NCI-H146 treated with DMSO at 0.1 percent for 48 hours (cell line): ENCODE measurements at regions not wholly inside any gene's neighbourhood (a gene's known extent, or its start where the extent isn't known, plus 50 kb on each side); places are given as distances from the start of the nearest gene placed in this dataset.
A peak's percentile ranks its signal among the peaks of the same experiment; 100 is the strongest.
"Not testable (repeated sequence)": the region's sequence is repeated elsewhere in the genome, so short reads cannot be mapped to it uniquely, and the experiment has no call there.

Experiments used
- DNase-seq: peaks from one replicate; lab custom pipeline; 2025; ENCODE audit not compliant: unreplicated experiment; lab: John Stamatoyannopoulos, UW

DNA sequence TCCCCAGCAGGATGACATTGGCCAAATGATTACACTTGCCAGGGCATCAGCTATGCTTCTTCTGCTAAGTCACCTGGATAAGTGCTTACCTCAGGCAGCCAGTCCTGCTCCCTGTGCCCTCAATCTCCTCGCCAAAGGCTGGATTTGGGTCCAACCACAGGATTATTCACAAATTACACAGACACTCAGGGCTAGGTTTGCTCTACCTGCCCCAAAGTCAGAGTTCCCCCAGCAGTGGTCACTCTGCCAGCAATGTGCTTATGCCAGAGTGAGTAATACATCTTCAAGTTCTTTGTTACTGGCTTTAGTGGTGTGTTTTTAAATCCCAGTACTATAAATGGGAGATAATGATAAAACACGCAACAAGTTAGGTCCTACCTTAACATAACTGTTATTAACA, 189.7 kb upstream of the SEMA3D start:
- no peak for DNase-seq

DNA sequence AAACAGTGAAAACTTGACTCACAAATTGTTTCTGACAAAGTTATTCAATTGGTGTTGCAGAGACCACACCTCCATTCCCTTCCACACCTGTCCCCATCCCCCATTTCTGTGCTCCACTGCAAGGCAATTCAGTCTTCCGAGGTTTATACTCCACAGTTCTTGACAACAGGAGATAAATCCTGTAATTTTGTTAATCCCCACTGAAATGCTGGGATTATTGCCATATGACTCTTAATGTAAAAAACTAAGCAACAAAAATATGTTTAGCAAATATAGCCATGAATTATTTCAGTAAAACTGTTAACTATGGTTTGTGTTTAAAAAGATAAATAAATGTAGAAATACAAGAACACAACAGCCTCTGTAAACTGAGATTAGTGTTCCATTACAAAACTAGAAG, 170.1 kb upstream of the SEMA3D start:
- no peak for DNase-seq

DNA sequence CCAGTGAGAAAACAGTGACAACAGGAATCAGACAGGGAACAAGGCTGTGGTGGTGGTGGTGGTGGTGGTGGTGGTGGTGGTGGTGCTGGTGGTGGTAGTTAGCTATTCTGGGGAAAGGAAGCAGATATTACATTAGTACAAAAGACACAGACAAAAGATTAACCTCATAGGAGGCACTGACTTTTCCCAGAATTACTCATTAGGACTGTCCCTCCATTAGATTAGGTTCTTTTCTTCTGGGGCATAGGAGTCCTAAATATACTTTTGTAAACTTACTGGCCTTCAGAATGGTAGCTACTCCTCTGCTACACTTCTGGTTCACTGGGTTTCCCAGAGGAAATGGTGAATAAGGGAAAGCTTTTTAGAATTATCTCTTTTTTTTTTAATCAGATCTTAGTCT, 156.6 kb upstream of the SEMA3D start:
- DNase-seq, result no peak

DNA sequence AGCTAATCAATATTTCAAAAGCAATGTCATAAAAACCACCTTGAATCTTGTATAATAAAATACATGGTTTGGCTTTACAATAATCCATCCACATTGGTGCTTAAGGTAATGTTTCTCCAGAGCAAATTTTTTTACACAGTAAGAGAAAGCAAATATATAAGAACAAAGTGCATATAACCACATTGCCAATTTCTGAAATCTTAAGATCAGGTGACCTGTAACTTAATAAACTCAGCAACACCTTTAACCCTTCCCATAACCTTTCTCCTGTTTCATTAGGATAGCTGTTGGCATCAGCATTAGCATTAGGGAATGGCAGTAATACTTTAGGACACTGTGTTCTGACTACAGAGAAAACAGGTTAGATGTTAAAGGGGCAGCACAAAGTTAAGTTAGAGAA, 155.9 kb upstream of the SEMA3D start:
- DNase-seq, result no peak

DNA sequence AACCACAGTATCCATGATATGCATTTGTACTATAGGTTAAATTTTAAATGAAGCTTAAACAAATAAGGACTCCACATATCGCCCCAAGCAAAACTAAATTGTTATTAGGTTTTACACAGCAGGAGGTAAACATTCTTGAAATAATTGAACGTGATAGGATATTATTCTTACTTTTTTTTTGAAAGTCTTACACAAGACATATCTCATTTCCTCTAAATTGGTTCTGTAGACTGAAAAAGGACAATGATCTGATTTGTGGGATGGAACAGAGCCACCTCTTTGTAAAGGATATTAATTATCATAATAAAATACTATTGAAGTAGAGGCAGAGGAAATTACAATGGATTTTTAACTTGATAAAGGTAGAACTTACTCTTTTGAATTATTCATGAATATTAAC, 155.1 kb upstream of the SEMA3D start:
- DNase-seq, result no peak

DNA sequence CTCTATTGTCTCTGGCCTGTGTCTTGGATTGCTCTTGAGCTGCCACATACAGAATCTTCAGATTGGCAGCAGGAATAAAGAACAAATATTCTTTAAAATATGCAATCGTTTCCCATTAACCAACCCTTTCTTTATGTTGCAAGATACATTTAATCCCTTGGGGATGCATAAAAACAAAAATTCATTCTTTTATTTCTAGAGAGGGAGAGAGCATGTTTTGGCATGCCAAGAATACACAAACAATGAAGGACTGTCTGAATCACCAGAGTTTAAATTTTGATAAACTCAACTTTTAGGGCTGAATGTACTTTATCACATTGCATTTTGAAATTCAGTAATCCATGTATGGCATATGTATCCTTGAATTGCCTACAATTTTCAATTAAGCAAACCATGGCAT, 154.3 kb upstream of the SEMA3D start:
- DNase-seq, result no peak

DNA sequence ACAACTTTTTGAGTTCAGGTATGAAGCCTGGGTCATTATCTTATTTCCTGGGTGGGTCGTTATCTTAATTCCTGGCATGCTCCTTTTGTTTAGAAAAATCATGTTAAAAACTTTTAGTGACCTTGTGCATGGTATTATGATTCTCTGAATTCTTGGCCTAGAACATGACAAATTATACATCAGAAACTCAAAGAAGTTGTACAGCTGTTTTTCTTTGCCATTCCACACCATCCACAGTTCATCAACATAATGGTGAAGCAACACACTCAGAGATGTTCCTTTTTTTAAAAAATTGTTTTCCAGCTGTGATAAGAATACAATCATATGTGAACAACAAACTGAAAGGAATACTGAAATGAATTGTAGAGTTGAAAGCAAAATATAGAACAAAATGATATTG, 149.2 kb upstream of the SEMA3D start:
- no peak for DNase-seq

DNA sequence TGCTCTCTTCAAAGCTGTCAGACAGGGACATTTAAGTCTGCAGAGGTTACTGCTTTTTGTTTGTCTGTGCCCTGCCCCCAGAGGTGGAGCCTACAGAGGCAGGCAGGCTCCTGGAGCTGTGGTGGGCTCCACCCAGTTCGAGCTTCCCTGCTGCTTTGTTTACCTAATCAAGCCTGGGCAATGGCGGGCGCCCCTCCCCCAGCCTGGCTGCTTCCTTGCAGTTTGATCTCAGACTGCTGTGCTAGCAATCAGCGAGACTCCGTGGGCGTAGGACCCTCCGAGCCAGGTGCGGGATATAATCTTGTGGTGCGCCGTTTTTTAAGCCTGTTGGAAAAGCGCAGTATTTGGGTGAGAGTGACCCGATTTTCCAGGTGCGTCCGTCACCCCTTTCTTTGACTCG, 148.3 kb upstream of the SEMA3D start:
- not testable (repeated sequence) for DNase-seq

DNA sequence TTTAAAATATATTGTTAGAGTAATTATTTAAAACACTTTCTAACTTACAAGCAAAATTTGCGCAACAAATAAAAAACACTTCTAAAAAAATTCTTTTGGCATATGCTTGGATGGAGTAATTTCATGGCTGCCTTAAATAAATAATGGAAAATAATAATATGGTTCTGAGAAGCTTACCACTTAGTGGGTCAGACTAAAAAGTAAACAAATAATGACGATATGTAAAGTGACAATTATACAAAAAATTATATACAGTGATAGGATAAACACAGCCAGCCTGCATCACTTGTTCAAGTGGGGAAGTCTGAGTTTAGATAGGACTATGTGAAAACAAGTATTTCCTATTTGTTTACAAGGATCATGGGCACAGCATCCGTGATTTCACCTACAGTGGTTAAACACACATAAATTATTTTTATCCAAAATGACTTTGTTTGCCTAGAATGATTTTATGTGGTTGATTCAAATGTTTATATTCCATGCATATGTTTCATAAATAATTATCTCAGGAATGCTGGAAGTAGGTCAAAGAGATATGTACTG, 141.7 kb upstream of the SEMA3D start:
- no peak for DNase-seq

DNA sequence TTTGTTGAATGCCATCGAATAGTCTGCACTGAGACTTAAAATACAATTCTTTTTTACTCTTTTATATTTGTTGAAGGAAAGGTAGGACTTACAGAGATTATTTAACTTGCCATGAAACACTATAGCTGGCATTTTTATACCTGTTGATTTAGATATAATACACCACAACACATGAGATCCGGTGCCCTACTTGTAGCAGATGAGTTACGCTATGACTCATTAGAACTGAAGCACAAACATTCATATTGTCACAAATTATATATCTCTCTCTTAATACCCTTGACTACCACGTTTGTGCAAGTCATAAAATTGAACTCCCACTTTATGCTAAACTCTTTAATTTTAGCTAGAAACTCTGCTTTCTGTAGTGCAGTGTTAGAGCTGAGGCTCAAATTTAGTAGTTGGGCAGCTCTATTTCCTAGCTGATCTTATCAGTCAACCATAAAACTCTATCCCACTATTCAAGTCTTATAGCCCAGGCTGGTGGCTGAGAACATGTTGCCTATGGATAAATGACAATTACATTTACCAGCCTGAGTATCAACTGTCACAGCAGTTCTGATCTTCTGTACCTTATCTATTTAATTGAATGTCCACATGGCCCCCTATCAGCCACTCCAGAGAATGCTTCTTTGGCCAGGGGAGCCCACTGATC, 137.4 kb upstream of the SEMA3D start:
- DNase-seq, result no peak

DNA sequence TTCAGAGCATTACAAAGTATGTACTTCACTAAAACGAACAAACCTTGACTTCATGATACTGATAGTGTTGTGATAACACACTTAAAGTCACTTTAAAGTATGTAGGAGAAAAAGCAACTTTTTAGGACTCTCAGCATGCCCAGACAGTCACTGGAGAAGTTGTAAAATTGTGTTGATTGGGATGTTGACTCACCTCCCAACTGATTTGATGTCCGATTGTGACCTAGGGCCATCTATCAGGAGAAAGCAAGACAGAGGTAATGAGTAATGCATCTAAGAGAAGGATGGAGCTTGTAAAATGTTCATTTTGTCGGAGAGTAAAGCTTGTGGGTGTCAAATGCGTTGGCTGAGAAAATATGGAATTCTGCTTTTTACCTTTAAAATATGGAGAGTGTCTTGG, 135.4 kb upstream of the SEMA3D start:
- DNase-seq, result no peak

DNA sequence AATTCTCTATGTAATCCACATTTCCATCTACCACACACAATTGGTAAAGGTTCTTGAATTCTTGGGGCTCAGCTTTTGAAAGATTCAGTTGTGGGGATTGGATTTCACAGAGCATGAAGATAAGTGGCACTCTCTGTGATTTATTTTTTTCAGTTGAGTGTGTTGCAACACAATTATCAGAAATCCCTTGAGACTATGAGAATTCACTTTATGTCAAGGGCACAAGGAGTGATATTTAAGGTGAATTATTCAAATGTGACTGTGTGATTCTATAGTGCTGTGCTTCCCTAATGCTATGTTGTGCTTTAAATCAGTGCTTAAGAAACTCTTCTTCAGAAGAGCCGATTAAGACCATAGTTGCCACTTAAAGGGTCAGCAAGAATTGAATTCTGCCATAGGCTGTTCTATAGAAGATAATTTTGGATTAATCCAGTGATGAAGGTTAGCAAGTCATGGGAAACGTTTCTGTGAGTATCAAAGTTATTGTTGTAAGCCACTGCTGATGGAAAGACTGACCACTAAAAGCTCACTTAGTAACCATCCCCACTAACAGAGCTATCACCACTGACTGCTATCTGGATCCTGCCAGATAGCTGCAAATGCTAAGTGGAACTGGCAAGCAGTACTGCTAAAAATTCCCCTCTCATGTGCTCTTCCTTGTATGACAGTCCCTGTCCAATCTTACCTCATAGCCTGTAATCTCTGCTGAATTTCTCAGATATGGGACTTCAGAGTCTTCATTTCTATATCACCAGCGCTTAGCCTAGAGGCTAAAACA, 134.0 kb upstream of the SEMA3D start:
- no peak for DNase-seq

DNA sequence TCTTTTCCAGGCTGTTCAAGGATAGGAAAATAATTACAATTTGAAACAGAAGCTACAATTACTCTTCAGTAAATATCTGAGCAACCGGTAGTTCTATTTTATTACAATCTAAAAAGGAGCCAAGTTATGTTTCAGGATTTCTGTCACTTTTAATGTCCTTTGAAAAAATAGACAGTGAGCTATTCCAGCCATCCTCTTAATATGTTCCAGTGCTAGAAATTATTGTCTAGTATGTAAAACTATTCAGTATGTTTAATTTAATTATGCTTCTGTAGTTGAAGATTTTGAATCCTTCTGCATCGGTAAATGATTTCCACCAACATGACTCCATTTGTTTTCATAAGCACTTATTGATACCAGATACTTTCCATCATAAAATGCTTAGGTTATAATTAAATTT, 129.6 kb upstream of the SEMA3D start:
- DNase-seq, result no peak

DNA sequence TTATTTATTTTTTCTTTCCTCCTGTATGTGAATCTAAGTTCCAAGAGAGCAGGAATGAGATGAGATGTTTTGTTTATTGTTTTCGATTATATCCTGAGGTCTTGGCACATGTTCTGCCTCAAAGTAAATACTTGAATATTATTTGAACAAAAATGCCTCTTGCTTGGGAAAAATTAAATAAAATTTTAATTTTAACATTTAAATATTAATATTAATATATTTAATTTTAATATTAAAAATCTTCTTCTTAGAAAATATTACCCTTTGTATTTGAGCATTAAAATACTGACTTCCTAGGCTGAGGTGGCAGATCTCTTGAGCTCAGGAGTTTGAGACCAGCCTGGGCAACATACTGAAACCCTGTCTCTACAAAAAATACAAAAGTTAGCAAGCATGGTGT, 123.4 kb upstream of the SEMA3D start:
- no peak for DNase-seq

DNA sequence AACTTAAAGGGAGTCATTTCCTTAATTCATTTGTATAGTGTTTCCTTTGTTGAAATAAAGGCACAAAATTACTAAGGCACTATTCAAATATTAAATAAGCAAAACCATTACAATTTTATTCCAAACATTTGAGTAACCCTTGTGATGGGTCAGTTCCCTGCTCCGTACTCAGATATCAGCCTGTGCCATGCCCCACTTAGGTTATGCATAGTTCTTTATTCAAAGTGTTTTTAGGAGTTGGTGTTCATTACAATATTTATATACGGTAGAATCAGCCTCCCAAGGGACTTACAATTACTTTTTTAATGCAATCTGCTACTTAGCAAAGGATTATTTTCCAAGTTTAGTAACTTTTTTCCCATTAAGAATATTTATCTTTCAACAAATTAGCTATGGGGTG, 119.3 kb upstream of the SEMA3D start:
- DNase-seq, result no peak

DNA sequence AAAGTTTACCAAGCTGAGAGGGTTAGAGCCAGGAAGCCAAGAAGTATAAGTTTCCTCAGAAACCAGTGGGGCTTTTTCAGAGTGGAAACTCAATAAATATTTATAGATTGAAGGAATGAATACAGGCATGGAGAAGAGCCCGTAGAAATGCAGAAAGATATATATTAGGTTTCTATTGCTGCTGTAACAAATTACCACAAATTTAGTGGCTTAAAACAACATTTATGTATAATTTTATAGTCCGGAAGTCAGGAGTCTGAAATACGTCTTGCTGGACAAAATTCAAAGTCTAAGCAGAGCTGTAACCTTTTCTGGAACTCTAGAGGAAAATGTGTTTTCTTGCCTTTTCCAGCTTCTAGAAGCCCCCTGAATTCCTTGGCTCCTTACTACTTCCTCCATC, 107.3 kb upstream of the SEMA3D start:
- no peak for DNase-seq

DNA sequence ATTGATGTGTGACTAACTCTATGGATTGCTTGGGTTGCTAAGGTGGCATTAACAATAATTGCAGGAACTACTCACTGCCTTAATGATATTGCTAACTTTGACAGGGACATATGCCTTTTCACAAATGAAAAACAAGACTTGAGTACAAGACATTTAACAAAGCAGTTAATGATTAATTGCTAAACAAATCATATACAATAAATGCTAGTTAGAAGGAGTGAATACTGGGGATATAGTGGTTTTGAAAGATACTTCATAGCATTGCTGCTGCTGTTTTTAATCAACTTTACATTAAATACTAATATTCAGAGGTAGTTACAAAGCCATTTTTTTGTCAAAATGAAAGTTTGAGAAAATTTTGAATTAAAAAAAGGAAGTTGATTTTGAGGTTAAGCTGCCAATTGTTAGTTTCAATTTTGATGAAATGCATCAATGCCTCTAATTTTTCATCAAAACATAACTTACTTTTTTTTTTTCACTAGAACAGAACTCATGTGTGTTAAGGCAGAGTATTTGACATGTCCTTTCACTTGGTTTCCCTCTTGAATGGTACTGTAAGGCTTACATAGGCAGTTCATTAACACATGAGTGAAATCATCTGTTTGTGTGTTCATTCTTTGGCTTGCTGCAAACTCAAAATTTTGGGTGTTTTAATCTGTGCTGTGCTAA, 106.2 kb upstream of the SEMA3D start:
- DNase-seq, result no peak

DNA sequence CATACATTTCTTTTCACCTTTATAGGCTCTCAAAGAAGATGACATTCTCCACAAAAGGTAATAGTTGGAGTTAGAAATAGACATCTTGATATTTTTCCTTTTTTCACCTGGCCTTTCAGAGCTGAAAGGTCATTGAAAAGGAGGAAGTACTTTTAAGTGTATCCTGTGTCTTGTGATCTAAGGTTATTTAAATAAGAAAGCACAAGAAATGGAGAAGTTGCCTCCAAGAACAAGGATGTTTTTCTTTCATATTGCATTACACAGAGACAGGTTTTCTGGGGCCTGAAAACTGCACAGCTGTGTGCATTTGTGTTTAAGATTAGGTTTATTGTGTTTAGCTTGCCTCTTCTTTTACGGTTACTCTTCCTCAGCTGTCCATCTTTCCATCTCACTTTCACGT, 103.4 kb upstream of the SEMA3D start:
- DNase-seq, result no peak

DNA sequence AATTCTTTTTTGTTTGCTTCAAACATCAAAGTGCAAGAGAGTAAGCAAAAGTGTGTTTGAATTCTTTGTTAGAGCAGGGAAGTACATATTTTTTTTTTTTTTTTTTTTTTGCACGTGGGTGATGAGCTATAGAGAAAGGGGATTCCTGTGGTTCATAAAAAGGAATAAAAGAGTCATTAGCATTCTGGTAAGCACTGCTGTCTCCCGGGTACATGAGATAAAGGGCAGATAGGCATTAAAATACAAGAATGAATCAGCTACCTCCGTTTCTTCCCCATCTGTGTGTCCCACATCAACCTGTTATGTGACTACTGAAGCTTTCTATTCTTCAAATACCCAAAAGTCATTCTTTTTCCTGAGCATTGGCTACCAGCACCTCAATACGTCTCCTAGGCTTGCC, 102.4 kb upstream of the SEMA3D start:
- no peak for DNase-seq

DNA sequence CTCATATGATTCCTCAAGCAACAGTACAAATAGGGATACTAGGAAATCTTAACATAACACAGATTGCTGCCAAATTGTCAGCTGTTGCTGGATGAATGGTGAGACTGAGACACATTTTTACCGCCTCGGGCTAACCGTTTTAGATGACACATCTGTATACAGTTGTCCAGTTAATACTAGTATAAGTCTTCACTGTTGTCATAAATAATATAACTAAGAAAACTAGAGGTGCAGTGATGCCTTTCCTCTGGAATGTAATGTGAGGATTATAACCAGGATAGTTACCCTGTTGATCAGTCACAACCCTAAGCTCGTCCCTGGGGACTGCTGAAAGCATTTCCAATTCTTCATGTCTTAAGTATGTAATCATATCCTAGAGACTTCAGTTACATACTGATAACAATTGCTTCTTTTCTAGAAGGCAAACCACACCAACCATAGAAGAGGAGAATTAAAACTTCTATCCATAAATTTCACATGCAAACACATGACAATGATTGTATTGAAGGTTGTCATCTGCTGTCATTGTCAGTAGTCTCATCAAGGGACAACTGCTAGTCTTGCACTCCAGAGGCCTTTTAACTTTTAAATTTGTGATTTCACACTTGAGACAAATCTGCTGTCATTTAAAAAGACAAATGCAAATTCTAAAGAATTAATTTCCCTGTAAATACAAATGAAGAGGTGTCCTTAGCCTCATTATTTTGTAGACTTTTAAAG, 100.4 kb upstream of the SEMA3D start:
- no peak for DNase-seq

DNA sequence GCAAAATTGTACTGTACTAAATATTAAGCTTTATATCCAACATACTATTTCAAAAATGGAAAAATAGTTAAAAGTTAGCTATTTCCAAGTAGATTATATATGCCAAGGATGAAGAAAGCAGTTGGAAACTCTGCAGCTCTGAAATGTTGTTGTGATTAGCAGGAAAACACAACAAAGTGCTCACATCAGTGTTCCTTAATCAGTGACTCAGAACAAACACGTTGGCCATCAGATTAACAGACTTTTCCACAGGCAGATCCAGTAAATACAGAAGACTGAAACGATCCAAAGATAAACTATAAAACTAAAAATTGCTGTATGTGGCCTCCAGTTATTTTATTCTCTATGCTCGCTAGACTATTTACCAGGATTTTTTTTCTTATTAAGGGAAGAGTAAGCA, 99.6 kb upstream of the SEMA3D start:
- no peak for DNase-seq

DNA sequence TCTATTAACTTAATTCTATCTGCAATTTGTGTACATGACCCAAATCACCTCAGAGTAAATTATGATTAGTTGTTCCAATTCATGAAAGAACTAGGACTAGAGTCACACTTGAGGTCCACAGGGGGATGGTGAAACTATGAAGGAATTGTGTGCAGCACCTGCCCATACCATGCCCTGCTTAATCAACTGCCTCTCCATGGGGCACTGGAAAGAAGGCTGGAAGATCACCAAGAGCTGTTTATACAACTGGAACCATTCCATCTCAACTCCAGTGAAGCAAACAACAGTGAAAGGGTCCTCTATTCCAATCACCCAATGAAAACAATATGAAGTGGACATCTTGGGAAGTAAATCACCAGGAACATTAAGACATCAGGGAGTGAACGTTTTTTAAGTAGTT, 98.7 kb upstream of the SEMA3D start:
- peak; percentile 85 for DNase-seq
